IMR-90 (cell line): ENCODE measurements at regions not wholly inside any gene's neighbourhood (a gene's known extent, or its start where the extent isn't known, plus 50 kb on each side); places are given as distances from the start of the nearest gene placed in this dataset.

Source experiments
- ATAC-seq: fragments of 200-7000 bp; cut with Tn5 transposase; 2 replicates; pipeline ENCODE4 v1.9.1; 2020; ENCODE audit warnings: low read depth, mild to moderate bottlenecking, moderate library complexity
- BruUV-seq: library from RNA; stranded (reverse); fragments of 400-500 nt; replicated peaks from 2 replicates; lab custom pipeline; 2021; lab: Mats Ljungman, UMichigan
- CTCF ChIA-PET: fragments of 300-600 bp; formaldehyde crosslinking; extraction: SDS; loops from one replicate; lab custom pipeline; 2021; ENCODE audit warnings: antibody characterized with exemption; lab: Yijun Ruan, JAX
- POLR2A ChIA-PET: fragments of 300-600 bp; sonication (Branson Sonifier 250); formaldehyde crosslinking; loops from one replicate; lab custom pipeline; 2022; ENCODE audit warnings: antibody characterized with exemption; ENCODE audit not compliant: unreplicated experiment; lab: Charles Lee
- DNase-seq: peaks from one replicate; pipeline ENCODE4 v3.0.0; 2013
- H2AFZ ChIP-seq: replicated peaks from 2 replicates; pipeline ENCODE3; 2013; ENCODE audit warnings: low read length, mild to moderate bottlenecking; ENCODE audit not compliant: poor library complexity
- H2AK5ac ChIP-seq: 2 replicates; pipeline ENCODE4 v1.6.1; 2013; ENCODE audit warnings: low read depth, low read length, inconsistent platforms
- H2AK9ac ChIP-seq: replicated peaks from 2 replicates; pipeline ENCODE3; 2013; ENCODE audit warnings: mild to moderate bottlenecking, low read depth, low read length, moderate library complexity; ENCODE audit not compliant: poor library complexity
- H2BK120ac ChIP-seq: 2 replicates; pipeline ENCODE4 v1.6.1; 2013; ENCODE audit warnings: low read depth, low read length, inconsistent platforms
- H2BK15ac ChIP-seq: 3 replicates; pipeline ENCODE4 v1.6.1; 2013; ENCODE audit warnings: low read depth, low read length, inconsistent platforms
- H2BK20ac ChIP-seq: 2 replicates; pipeline ENCODE4 v1.6.1; 2013; ENCODE audit warnings: low read depth, mild to moderate bottlenecking, inconsistent platforms, low read length, moderate library complexity
- H2BK5ac ChIP-seq: 2 replicates; pipeline ENCODE4 v1.6.1; 2013; ENCODE audit warnings: mild to moderate bottlenecking, low read depth, low read length, inconsistent platforms; ENCODE audit not compliant: poor library complexity, severe bottlenecking
- H3K14ac ChIP-seq: replicated peaks from 2 replicates; pipeline ENCODE4 v1.6.1; 2013; ENCODE audit warnings: low read depth, low read length, inconsistent platforms
- H3K18ac ChIP-seq: 2 replicates; pipeline ENCODE4 v1.6.1; 2013; ENCODE audit warnings: low read depth, low read length, control low read depth
- H3K23ac ChIP-seq: 2 replicates; pipeline ENCODE4 v1.6.1; 2013; ENCODE audit warnings: low read depth, low read length, inconsistent platforms
- H3K27ac ChIP-seq: 2 replicates; pipeline ENCODE4 v1.5.1; 2013; ENCODE audit warnings: mild to moderate bottlenecking, control low read depth, low read length; ENCODE audit not compliant: insufficient read depth
- H3K27me3 ChIP-seq: 2 replicates; pipeline ENCODE4 v1.6.1; 2013; ENCODE audit warnings: low read length; ENCODE audit not compliant: control insufficient read depth, insufficient read depth
- H3K36me3 ChIP-seq: 2 replicates; pipeline ENCODE4 v1.6.1; 2013; ENCODE audit warnings: low read length, mixed read lengths; ENCODE audit not compliant: control insufficient read depth, insufficient read depth
- H3K4ac ChIP-seq: 2 replicates; pipeline ENCODE4 v1.6.1; 2013; ENCODE audit warnings: low read depth, low read length, inconsistent platforms
- H3K4me1 ChIP-seq: 2 replicates; pipeline ENCODE4 v1.6.1; 2013; ENCODE audit warnings: low read length, mixed read lengths; ENCODE audit not compliant: control insufficient read depth, insufficient read depth
- H3K4me2 ChIP-seq: 2 replicates; pipeline ENCODE4 v1.6.1; 2013; ENCODE audit warnings: low read depth, mild to moderate bottlenecking, control low read depth, low read length, moderate library complexity
- H3K4me3 ChIP-seq: 2 replicates; pipeline ENCODE4 v1.5.1; 2013; ENCODE audit warnings: low read depth, mild to moderate bottlenecking, control low read depth, low read length, moderate library complexity; ENCODE audit not compliant: insufficient read depth
- H3K56ac ChIP-seq: 2 replicates; pipeline ENCODE4 v1.6.1; 2013; ENCODE audit warnings: low read length, inconsistent platforms; ENCODE audit not compliant: insufficient read depth; ENCODE audit errors: extremely low read depth
- H3K79me1 ChIP-seq, 2 experiments: 2 replicates each; pipeline ENCODE4 v1.6.1; 2013; ENCODE audit warnings: low read length in 2 of 2, inconsistent platforms in 1 of 2, low read depth in 1 of 2
- H3K9ac ChIP-seq: 2 replicates; pipeline ENCODE4 v1.6.1; 2013; ENCODE audit warnings: low read depth, low read length, control low read depth
- H3K9me1 ChIP-seq: 2 replicates; pipeline ENCODE4 v1.6.1; 2013; ENCODE audit warnings: low read length, inconsistent platforms; ENCODE audit not compliant: insufficient read depth
- H3K9me3 ChIP-seq: 2 replicates; pipeline ENCODE4 v1.6.1; 2013; ENCODE audit warnings: low read length; ENCODE audit not compliant: control insufficient read depth, insufficient read depth
- H4K20me1 ChIP-seq: 2 replicates; pipeline ENCODE4 v1.6.1; 2013; ENCODE audit warnings: low read length, inconsistent platforms; ENCODE audit not compliant: insufficient read depth
- H4K5ac ChIP-seq: 2 replicates; pipeline ENCODE4 v1.6.1; 2013; ENCODE audit warnings: mild to moderate bottlenecking, low read depth, low read length, control low read depth
- H4K8ac ChIP-seq, 2 experiments: 2 replicates each; pipeline ENCODE4 v1.6.1; 2013; ENCODE audit warnings: low read depth in 2 of 2, low read length in 2 of 2, control low read depth in 1 of 2, inconsistent platforms in 1 of 2
- H4K91ac ChIP-seq: 2 replicates; pipeline ENCODE4 v1.6.1; 2013; ENCODE audit warnings: low read depth, low read length, inconsistent platforms; ENCODE audit not compliant: insufficient read depth
- BHLHE40 ChIP-seq: fragments of 150-350 bp; IDR thresholded peaks from 2 replicates; pipeline ENCODE4 v1.6.1; 2016; ENCODE audit warnings: mild to moderate bottlenecking, low read depth, low read length
- CEBPB ChIP-seq: IDR thresholded peaks from 2 replicates; pipeline ENCODE4 v1.6.1; 2012; ENCODE audit warnings: low read depth, low read length, improper control_type of control experiment
- MAFK ChIP-seq: IDR thresholded peaks from 2 replicates; pipeline ENCODE4 v1.6.1; 2012; ENCODE audit warnings: low read depth, low read length, improper control_type of control experiment
- MAZ ChIP-seq: IDR thresholded peaks from 2 replicates; pipeline ENCODE4 v1.6.1; 2012; ENCODE audit warnings: low read depth, mild to moderate bottlenecking, low read length, improper control_type of control experiment, moderate library complexity, borderline replicate concordance
- RCOR1 ChIP-seq: IDR thresholded peaks from 2 replicates; pipeline ENCODE4 v1.6.1; 2012; ENCODE audit warnings: mild to moderate bottlenecking, low read length, improper control_type of control experiment; ENCODE audit not compliant: insufficient replicate concordance
- RFX5 ChIP-seq: IDR thresholded peaks from 2 replicates; pipeline ENCODE4 v1.8.0; 2012; ENCODE audit warnings: low read depth, mild to moderate bottlenecking, low read length, moderate library complexity
- WGBS, 2 experiments: methylation state at CpG; one replicate each; pipeline versions ENCODE4 v1.1.5 to v1.1.7; 2013; ENCODE audit warnings: missing lambda C conversion rate in 2 of 2; ENCODE audit not compliant: insufficient read length in 1 of 2; ENCODE audit errors: extremely low coverage in 2 of 2; 5-methylcytosine and 5-hydroxymethylcytosine counted together
- dilution Hi-C: fragments of 300-500 bp; cut with HindIII; formaldehyde crosslinking; loops from one replicate; pipeline ENCODE4 v1.14.3; 2018; ENCODE audit warnings: low sequenced_read_pairs; ENCODE audit not compliant: unreplicated experiment
- in situ Hi-C: fragments of 300-500 bp; cut with MboI; formaldehyde crosslinking; loops from 3 replicates; pipeline ENCODE4 v1.14.3; 2019; ENCODE audit warnings: low sequenced_read_pairs, inconsistent platforms, mixed read lengths
- intact Hi-C: fragments of 100-400 bp; cut with micrococcal nuclease; formaldehyde crosslinking; loops from 2 replicates; pipeline ENCODE4 v1.10.0; 2022

DNA sequence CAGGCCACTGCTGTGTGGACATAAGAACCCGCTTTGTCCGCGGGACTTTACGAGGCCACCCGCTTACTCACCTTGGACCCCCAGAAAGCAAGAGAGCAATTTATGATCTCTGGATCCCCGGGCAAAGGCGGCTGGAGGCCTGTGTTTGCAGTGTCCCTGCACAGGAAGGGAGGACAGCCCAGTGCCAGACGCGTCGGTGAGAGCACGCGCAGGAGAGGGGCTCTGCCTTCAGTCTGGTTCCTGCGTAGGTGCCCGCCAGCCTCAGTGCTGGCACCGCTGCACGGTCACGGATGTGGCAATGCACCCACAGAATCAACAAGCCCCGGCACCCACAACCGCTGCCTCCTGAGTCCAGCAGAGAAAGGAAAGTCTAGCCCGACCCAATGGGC is 248.4 kb downstream of the C16orf95 start:
- no peaks in the 10 kb centered on the region for H3K4me1 ChIP-seq
- in situ Hi-C loops: no loop called here

More for the DNA sequence above, 248.4 kb downstream of the C16orf95 start:
- H2BK120ac ChIP-seq: no peak overlapping the region
- H3K14ac ChIP-seq: no peak overlapping the region
- H2BK20ac ChIP-seq: no peak overlapping the region
- no peak overlapping the region for H2AK5ac ChIP-seq
- no peak overlapping the region for H2BK5ac ChIP-seq
- H3K56ac ChIP-seq: no peak overlapping the region
- no peak overlapping the region for H3K27ac ChIP-seq
- H2AK9ac ChIP-seq: no peak overlapping the region
- H3K27me3 ChIP-seq: peaks cover 25% of the 10 kb centered on the region
- no peaks in the 10 kb centered on the region for H3K79me1 ChIP-seq
- intact Hi-C loops: loop anchor here (10.0 kb wide), 2 partner anchors 144 to 304 kb away; no protein-coding TSS in a partner anchor
- no peak overlapping the region for H3K4me2 ChIP-seq
- no peak overlapping the region for H3K4ac ChIP-seq
- no peak for ATAC-seq
- H4K8ac ChIP-seq: no peak overlapping the region
- dilution Hi-C loops: no loop called here
- no peak overlapping the region for H2BK15ac ChIP-seq
- no peak for TF ChIP-seq CEBPB
- TF ChIP-seq MAZ: no peak
- TF ChIP-seq RCOR1: no peak
- no peak for TF ChIP-seq BHLHE40
- TF ChIP-seq MAFK: no peak
- TF ChIP-seq RFX5: no peak
- no peak overlapping the region for H3K18ac ChIP-seq
- H4K20me1 ChIP-seq: no peaks in the 10 kb centered on the region
- no peaks in the 10 kb centered on the region for H3K36me3 ChIP-seq
- no peaks in the 10 kb centered on the region for H3K9me3 ChIP-seq
- no peak for DNase-seq
- 95% methylated on average over 15 of the region's 20 CpGs; no CpG with 5 or more reads in 1 of the 2 experiments for WGBS, 2 experiments
- H3K9ac ChIP-seq: no peak overlapping the region
- ChIA-PET POLR2A (no interaction called here), CTCF (no interaction called here)
- H4K91ac ChIP-seq: no peak overlapping the region
- H2AFZ ChIP-seq: no peak overlapping the region
- no peak overlapping the region for H3K23ac ChIP-seq
- no peak overlapping the region for H4K5ac ChIP-seq
- no peak overlapping the region for H3K4me3 ChIP-seq
- no TSS peak for BruUV-seq
- no peaks in the 10 kb centered on the region for H3K9me1 ChIP-seq
